CD14-positive monocyte (primary cell): ENCODE measurements at regions not wholly inside any gene's neighbourhood (a gene's known extent, or its start where the extent isn't known, plus 50 kb on each side); places are given as distances from the start of the nearest gene placed in this dataset.

Source experiments
- DNase-seq, 3 donors: peaks; one replicate each; pipeline ENCODE4 v3.0.0-alpha.2; 2011 to 2022
- H2AFZ ChIP-seq: 2 replicates; pipeline ENCODE4 v1.6.0; 2012; ENCODE audit warnings: mild to moderate bottlenecking, low read depth, low read length, inconsistent platforms; ENCODE audit not compliant: insufficient read depth, poor library complexity, severe bottlenecking
- H3K27ac ChIP-seq, 2 donors: 1 replicate in 1 of 2; 2 replicates in 1 of 2; pipeline ENCODE4 v1.5.1; 2012 to 2013; ENCODE audit warnings: low read length in 2 of 2, control low read depth in 1 of 2, inconsistent platforms in 1 of 2, low read depth in 1 of 2, mild to moderate bottlenecking in 1 of 2
- H3K27me3 ChIP-seq, 2 donors: one replicate each; pipeline versions ENCODE4 v1.6.0 to v1.6.1; 2011 to 2013; ENCODE audit warnings: low read length in 2 of 2; ENCODE audit not compliant: control insufficient read depth in 2 of 2, insufficient read depth in 2 of 2
- H3K36me3 ChIP-seq, 2 donors: replicated peaks in 1 of 2; 1 replicate in 1 of 2; 2 replicates in 1 of 2; pipeline versions ENCODE4 v1.5.1 to v1.6.1; 2012 to 2013; ENCODE audit warnings: low read length in 2 of 2, control low read depth in 1 of 2, inconsistent platforms in 1 of 2, mild to moderate bottlenecking in 1 of 2; ENCODE audit not compliant: insufficient read depth in 2 of 2, control insufficient read depth in 1 of 2
- H3K4me1 ChIP-seq, 2 donors: 1 replicate in 1 of 2; 2 replicates in 1 of 2; pipeline versions ENCODE4 v1.5.1 to v1.6.1; 2012 to 2013; ENCODE audit warnings: low read length in 2 of 2, control low read depth in 1 of 2, inconsistent platforms in 1 of 2, mild to moderate bottlenecking in 1 of 2, moderate library complexity in 1 of 2; ENCODE audit not compliant: insufficient read depth in 2 of 2, control insufficient read depth in 1 of 2
- H3K4me2 ChIP-seq: replicated peaks from 2 replicates; pipeline ENCODE3; 2012; ENCODE audit warnings: low read length, moderate library complexity, mild to moderate bottlenecking; ENCODE audit not compliant: poor library complexity, severe bottlenecking; ENCODE audit errors: extremely low read depth
- H3K4me3 ChIP-seq, 3 experiments: fragments of 200-600 bp in 1 of 3; sonication (generic) in 1 of 3; replicated peaks in 1 of 3; 1 replicate in 2 of 3; 2 replicates in 1 of 3; pipeline ENCODE4 v1.5.1; 2011 to 2013; ENCODE audit warnings: low read length in 3 of 3, mild to moderate bottlenecking in 3 of 3, control low read depth in 2 of 3, low read depth in 2 of 3, inconsistent platforms in 1 of 3, moderate library complexity in 1 of 3
- H3K79me2 ChIP-seq: 2 replicates; pipeline ENCODE4 v1.6.0; 2012; ENCODE audit warnings: mild to moderate bottlenecking, control low read depth, inconsistent platforms, low read length, moderate library complexity; ENCODE audit not compliant: insufficient read depth
- H3K9ac ChIP-seq: 2 replicates; pipeline ENCODE4 v1.6.0; 2017; ENCODE audit warnings: low read length, mild to moderate bottlenecking; ENCODE audit not compliant: insufficient read depth, poor library complexity, severe bottlenecking
- H3K9me3 ChIP-seq, 2 donors: replicated peaks in 1 of 2; 1 replicate in 1 of 2; 2 replicates in 1 of 2; pipeline versions ENCODE4 v1.5.1 to v1.6.1; 2012 to 2013; ENCODE audit warnings: low read length in 2 of 2, control low read depth in 1 of 2; ENCODE audit not compliant: control insufficient read depth in 1 of 2, insufficient read depth in 1 of 2
- H4K20me1 ChIP-seq: 2 replicates; pipeline ENCODE4 v1.6.0; 2012; ENCODE audit warnings: mild to moderate bottlenecking, low read length, control low read depth, moderate library complexity; ENCODE audit not compliant: insufficient read depth
- H3K27ac Mint-ChIP-seq, 7 donors: one replicate each; pipeline ENCODE4 v1.8.0; 2020; ENCODE audit warnings: mild to moderate bottlenecking in 7 of 7, mixed read lengths in 7 of 7, moderate library complexity in 6 of 7, inconsistent platforms in 2 of 7
- H3K27me3 Mint-ChIP-seq, 3 donors: one replicate each; pipeline ENCODE4 v1.8.0; 2021 to 2022; ENCODE audit warnings: low read depth in 3 of 3, mild to moderate bottlenecking in 3 of 3, mixed read lengths in 3 of 3, moderate library complexity in 3 of 3, inconsistent platforms in 1 of 3
- H3K36me3 Mint-ChIP-seq, 2 donors: one replicate each; pipeline ENCODE4 v1.8.0; 2020; ENCODE audit warnings: mixed read lengths in 2 of 2, inconsistent platforms in 1 of 2, mild to moderate bottlenecking in 1 of 2
- H3K4me1 Mint-ChIP-seq: one replicate; pipeline ENCODE4 v1.8.0; 2020; ENCODE audit warnings: mild to moderate bottlenecking, mixed read lengths
- H3K4me3 Mint-ChIP-seq, 2 donors: one replicate each; pipeline ENCODE4 v1.8.0; 2020; ENCODE audit warnings: mild to moderate bottlenecking in 2 of 2, mixed read lengths in 2 of 2, moderate library complexity in 1 of 2
- H3K9me3 Mint-ChIP-seq, 7 donors: one replicate each; pipeline ENCODE4 v1.8.0; 2020 to 2022; ENCODE audit warnings: mixed read lengths in 7 of 7, mild to moderate bottlenecking in 6 of 7, moderate library complexity in 6 of 7, inconsistent platforms in 2 of 7
- CTCF ChIP-seq: fragments of 200-600 bp; IDR thresholded peaks from one replicate; pipeline ENCODE4 v1.8.0; 2022; ENCODE audit warnings: antibody characterized with exemption, mild to moderate bottlenecking
- WGBS: methylation state at CpG from one replicate; pipeline ENCODE4 v1.1.5; 2013; ENCODE audit warnings: missing lambda C conversion rate; ENCODE audit not compliant: insufficient coverage; 5-methylcytosine and 5-hydroxymethylcytosine counted together
- intact Hi-C, 2 donors: fragments of 100-400 bp; cut with micrococcal nuclease; formaldehyde crosslinking; loops; one replicate each; pipeline versions ENCODE4 v1.15.0 to v1.15.1; 2023

- DNase-seq, result peak in 1 of 3 donors; percentile 44
- no peaks in the 10 kb centered on the region for H4K20me1 ChIP-seq
- H3K9me3 Mint-ChIP-seq, result peaks cover 0 to 6% (median 0%) of the 10 kb centered on the region in 7 donors
- H3K9me3 ChIP-seq, result peaks cover 0 to 2% of the 10 kb centered on the region in 2 donors
- H3K36me3 Mint-ChIP-seq, result no peaks in the 10 kb centered on the region
- peak overlapping the region in 1 of 2 donors; percentile 34 for H3K27ac ChIP-seq
- peaks cover 0 to 3% of the 10 kb centered on the region in 2 donors for H3K4me1 ChIP-seq
- H3K27ac Mint-ChIP-seq, result peak overlapping the region in 3 of 7 donors; percentile 1 to 84 (median 4)
- no peaks in the 10 kb centered on the region for H3K27me3 ChIP-seq
- no peaks in the 10 kb centered on the region for H3K36me3 ChIP-seq
- no CpG with 5 or more reads among the region's 2 CpGs for WGBS
- H3K9ac ChIP-seq, result no peak overlapping the region
- H3K4me3 ChIP-seq, result no peak overlapping the region
- no peak overlapping the region for H3K4me3 Mint-ChIP-seq
- no peak overlapping the region for H2AFZ ChIP-seq
- H3K27me3 Mint-ChIP-seq, result peaks cover 0 to 1% (median 0%) of the 10 kb centered on the region in 3 donors
- no peak overlapping the region for H3K4me2 ChIP-seq
- H3K4me1 Mint-ChIP-seq, result peaks cover 9% of the 10 kb centered on the region
- TF ChIP-seq CTCF, result no peak
- no peaks in the 10 kb centered on the region for H3K79me2 ChIP-seq
- intact Hi-C loops, result no loop called here
These were observed 78.8 kb downstream of the MYL12B start for GRCh38 chr18:3340682-3341097.

GRCh38 chr18:3342628-3343027, 80.7 kb downstream of the MYL12B start:
- H3K4me1 Mint-ChIP-seq, result peaks cover 15% of the 10 kb centered on the region
- H3K9me3 ChIP-seq, result peaks cover 0 to 2% of the 10 kb centered on the region in 2 donors
- H4K20me1 ChIP-seq, result no peaks in the 10 kb centered on the region
- peaks cover 0 to 1% (median 0%) of the 10 kb centered on the region in 3 donors for H3K27me3 Mint-ChIP-seq
- H3K36me3 Mint-ChIP-seq, result no peaks in the 10 kb centered on the region
- DNase-seq, result no peak
- no peak overlapping the region for H3K4me3 Mint-ChIP-seq
- no peak overlapping the region for H3K27ac Mint-ChIP-seq
- no peaks in the 10 kb centered on the region for H3K27me3 ChIP-seq
- H2AFZ ChIP-seq, result no peak overlapping the region
- no peak overlapping the region for H3K4me2 ChIP-seq
- WGBS, result 98% methylated on average over 4 of the region's 5 CpGs
- H3K79me2 ChIP-seq, result no peaks in the 10 kb centered on the region
- H3K9me3 Mint-ChIP-seq, result peaks cover 0 to 6% (median 0%) of the 10 kb centered on the region in 7 donors
- H3K27ac ChIP-seq, result no peak overlapping the region
- H3K36me3 ChIP-seq, result no peaks in the 10 kb centered on the region
- no peak overlapping the region for H3K9ac ChIP-seq
- peaks cover 0 to 7% of the 10 kb centered on the region in 2 donors for H3K4me1 ChIP-seq
- no peak for TF ChIP-seq CTCF
- no peak overlapping the region for H3K4me3 ChIP-seq
- intact Hi-C loops, result no loop called here
